Trophoblast cell (in vitro differentiated cells and primary cell): ENCODE measurements at regions not wholly inside any gene's neighbourhood (a gene's known extent, or its start where the extent isn't known, plus 50 kb on each side); places are given as distances from the start of the nearest gene placed in this dataset.

Source experiments
- DNase-seq, 2 donors: peaks; one replicate each; pipeline ENCODE4 v3.0.0-alpha.2; 2016
- H2AFZ ChIP-seq: 2 replicates; pipeline ENCODE4 v1.6.1; 2013; ENCODE audit warnings: low read length, moderate library complexity, mild to moderate bottlenecking; ENCODE audit not compliant: insufficient read depth, poor library complexity
- H2AK5ac ChIP-seq: 2 replicates; pipeline ENCODE4 v1.6.1; 2013; ENCODE audit warnings: mild to moderate bottlenecking, low read length
- H2BK120ac ChIP-seq: 2 replicates; pipeline ENCODE4 v1.6.1; 2013; ENCODE audit warnings: low read length, mild to moderate bottlenecking, moderate library complexity; ENCODE audit not compliant: insufficient read depth, poor library complexity
- H2BK12ac ChIP-seq: 2 replicates; pipeline ENCODE4 v1.6.1; 2013; ENCODE audit warnings: mild to moderate bottlenecking, low read length, moderate library complexity
- H2BK5ac ChIP-seq: 2 replicates; pipeline ENCODE4 v1.6.1; 2013; ENCODE audit warnings: low read length, low read depth, moderate library complexity, mild to moderate bottlenecking; ENCODE audit not compliant: poor library complexity
- H3K14ac ChIP-seq: 2 replicates; pipeline ENCODE4 v1.6.1; 2013; ENCODE audit warnings: mild to moderate bottlenecking, low read length
- H3K18ac ChIP-seq: 2 replicates; pipeline ENCODE4 v1.6.1; 2013; ENCODE audit warnings: mild to moderate bottlenecking, low read length
- H3K23ac ChIP-seq: 2 replicates; pipeline ENCODE4 v1.6.1; 2013; ENCODE audit warnings: low read length
- H3K27ac ChIP-seq: 2 replicates; pipeline ENCODE4 v1.5.1; 2013; ENCODE audit warnings: low read depth, mild to moderate bottlenecking, inconsistent platforms, low read length, moderate library complexity
- H3K27me3 ChIP-seq: 2 replicates; pipeline ENCODE4 v1.6.1; 2013; ENCODE audit warnings: inconsistent platforms, mild to moderate bottlenecking, low read length, moderate library complexity; ENCODE audit not compliant: insufficient read depth
- H3K36me3 ChIP-seq, 2 experiments: 1 replicate in 1 of 2; 2 replicates in 1 of 2; pipeline ENCODE4 v1.6.1; 2013; ENCODE audit warnings: low read length in 2 of 2, mild to moderate bottlenecking in 2 of 2, moderate library complexity in 1 of 2; ENCODE audit not compliant: insufficient read depth in 2 of 2, control insufficient read depth in 1 of 2
- H3K4ac ChIP-seq: 2 replicates; pipeline ENCODE4 v1.6.1; 2013; ENCODE audit warnings: low read depth, mild to moderate bottlenecking, low read length, moderate library complexity
- H3K4me1 ChIP-seq, 2 experiments: 1 replicate in 1 of 2; 2 replicates in 1 of 2; pipeline ENCODE4 v1.6.1; 2013; ENCODE audit warnings: low read length in 2 of 2, mild to moderate bottlenecking in 2 of 2, moderate library complexity in 1 of 2; ENCODE audit not compliant: insufficient read depth in 2 of 2, control insufficient read depth in 1 of 2
- H3K4me2 ChIP-seq: 2 replicates; pipeline ENCODE4 v1.6.1; 2013; ENCODE audit warnings: inconsistent platforms, mild to moderate bottlenecking, low read length, moderate library complexity
- H3K4me3 ChIP-seq: 2 replicates; pipeline ENCODE4 v1.5.1; 2013; ENCODE audit warnings: mild to moderate bottlenecking, low read depth, low read length, inconsistent platforms
- H3K79me1 ChIP-seq: one replicate; pipeline ENCODE4 v1.6.1; 2013; ENCODE audit warnings: low read length
- H3K79me2 ChIP-seq: 2 replicates; pipeline ENCODE4 v1.6.1; 2013; ENCODE audit warnings: low read length, mild to moderate bottlenecking; ENCODE audit not compliant: control insufficient read depth, insufficient read depth, poor library complexity
- H3K9ac ChIP-seq: 2 replicates; pipeline ENCODE4 v1.6.1; 2013; ENCODE audit warnings: mild to moderate bottlenecking, low read length
- H3K9me3 ChIP-seq: 2 replicates; pipeline ENCODE4 v1.6.1; 2013; ENCODE audit warnings: low read depth, mild to moderate bottlenecking, control low read depth, inconsistent platforms, low read length; ENCODE audit not compliant: insufficient read depth
- H4K12ac ChIP-seq: 2 replicates; pipeline ENCODE4 v1.6.1; 2013; ENCODE audit warnings: low read depth, mild to moderate bottlenecking, low read length, moderate library complexity
- H4K8ac ChIP-seq: 2 replicates; pipeline ENCODE4 v1.6.1; 2013; ENCODE audit warnings: low read depth, mild to moderate bottlenecking, low read length, moderate library complexity
- H4K91ac ChIP-seq: one replicate; pipeline ENCODE4 v1.6.1; 2013; ENCODE audit warnings: low read depth, mild to moderate bottlenecking, low read length, moderate library complexity
- WGBS: extraction: QIAGEN DNeasy Blood & Tissue Kit; methylation state at CpG from one replicate; pipeline ENCODE4 v1.1.7; 2013; ENCODE audit warnings: missing lambda C conversion rate; ENCODE audit not compliant: insufficient read length, insufficient coverage; ENCODE audit errors: extremely low coverage; 5-methylcytosine and 5-hydroxymethylcytosine counted together

- Histone ChIP-seq H3K9me3 (no peaks in the 10 kb centered on the region), H3K18ac (no peak overlapping the region), H2BK5ac (no peak overlapping the region), H3K4ac (no peak overlapping the region), H3K4me2 (no peak overlapping the region), H3K4me1 (peaks cover 0 to 4% of the 10 kb centered on the region in 2 experiments), H3K9ac (no peak overlapping the region), H3K23ac (no peak overlapping the region), H3K36me3 (no peaks in the 10 kb centered on the region), H4K8ac (no peak overlapping the region), H3K4me3 (no peak overlapping the region), H3K79me1 (no peaks in the 10 kb centered on the region), H2AK5ac (no peak overlapping the region), H2AFZ (no peak overlapping the region), H3K27me3 (no peaks in the 10 kb centered on the region), H2BK120ac (no peak overlapping the region), H3K27ac (no peak overlapping the region), H3K14ac (no peak overlapping the region), H2BK12ac (no peak overlapping the region), H4K12ac (no peak overlapping the region), H4K91ac (no peak overlapping the region), H3K79me2 (no peaks in the 10 kb centered on the region)
- DNase-seq: no peak
- no CpG with 5 or more reads among the region's 5 CpGs for WGBS
Observed at GRCh38 chr14:65838565-65838964, 426.0 kb downstream of the FUT8 start.

GRCh38 chr14:65840118-65840751 lies 427.7 kb downstream of the FUT8 start:
- H3K14ac ChIP-seq: no peak overlapping the region
- H3K79me1 ChIP-seq: no peaks in the 10 kb centered on the region
- H2BK12ac ChIP-seq: no peak overlapping the region
- H2AK5ac ChIP-seq: no peak overlapping the region
- H2BK120ac ChIP-seq: no peak overlapping the region
- no peaks in the 10 kb centered on the region for H3K27me3 ChIP-seq
- H3K36me3 ChIP-seq: no peaks in the 10 kb centered on the region
- H4K8ac ChIP-seq: no peak overlapping the region
- no peak overlapping the region for H2BK5ac ChIP-seq
- H3K4me3 ChIP-seq: no peak overlapping the region
- no peak overlapping the region for H4K12ac ChIP-seq
- no peak overlapping the region for H3K4ac ChIP-seq
- DNase-seq: no peak
- no peak overlapping the region for H2AFZ ChIP-seq
- H3K9me3 ChIP-seq: no peaks in the 10 kb centered on the region
- H3K9ac ChIP-seq: no peak overlapping the region
- H3K23ac ChIP-seq: no peak overlapping the region
- H3K4me2 ChIP-seq: no peak overlapping the region
- no peak overlapping the region for H4K91ac ChIP-seq
- H3K27ac ChIP-seq: no peak overlapping the region
- H3K4me1 ChIP-seq: peaks cover 0 to 1% of the 10 kb centered on the region in 2 experiments
- WGBS: no CpG with 5 or more reads among the region's 6 CpGs
- H3K18ac ChIP-seq: no peak overlapping the region
- H3K79me2 ChIP-seq: no peaks in the 10 kb centered on the region

- Histone ChIP-seq H3K4ac (no peak overlapping the region), H3K18ac (no peak overlapping the region), H4K91ac (no peak overlapping the region), H3K4me3 (no peak overlapping the region), H2BK120ac (no peak overlapping the region), H2AFZ (no peak overlapping the region), H3K79me2 (no peaks in the 10 kb centered on the region), H3K23ac (no peak overlapping the region), H3K4me1 (no peaks in the 10 kb centered on the region), H3K14ac (no peak overlapping the region), H2BK12ac (no peak overlapping the region), H4K12ac (no peak overlapping the region), H3K79me1 (no peaks in the 10 kb centered on the region), H3K9me3 (no peaks in the 10 kb centered on the region), H3K36me3 (no peaks in the 10 kb centered on the region), H2AK5ac (no peak overlapping the region), H3K27me3 (no peaks in the 10 kb centered on the region), H4K8ac (no peak overlapping the region), H3K27ac (no peak overlapping the region), H3K4me2 (no peak overlapping the region), H3K9ac (no peak overlapping the region), H2BK5ac (no peak overlapping the region)
- WGBS: no CpG with 5 or more reads among the region's 1 CpG
- no peak for DNase-seq
Observed at GRCh38 chr14:65840786-65841185, 428.3 kb downstream of the FUT8 start.

GRCh38 chr14:65846196-65846868 lies 433.8 kb downstream of the FUT8 start:
- no peak overlapping the region for H3K23ac ChIP-seq
- H4K12ac ChIP-seq: no peak overlapping the region
- H2BK12ac ChIP-seq: no peak overlapping the region
- H2AFZ ChIP-seq: no peak overlapping the region
- DNase-seq: no peak
- H2BK120ac ChIP-seq: no peak overlapping the region
- H3K79me2 ChIP-seq: no peaks in the 10 kb centered on the region
- no peak overlapping the region for H3K9ac ChIP-seq
- no peak overlapping the region for H4K91ac ChIP-seq
- H3K18ac ChIP-seq: no peak overlapping the region
- no peaks in the 10 kb centered on the region for H3K9me3 ChIP-seq
- H3K14ac ChIP-seq: no peak overlapping the region
- no peak overlapping the region for H3K4me3 ChIP-seq
- no peak overlapping the region for H4K8ac ChIP-seq
- H3K27me3 ChIP-seq: no peaks in the 10 kb centered on the region
- no peak overlapping the region for H3K4me2 ChIP-seq
- H2BK5ac ChIP-seq: no peak overlapping the region
- H3K36me3 ChIP-seq: no peaks in the 10 kb centered on the region
- H2AK5ac ChIP-seq: no peak overlapping the region
- H3K79me1 ChIP-seq: no peaks in the 10 kb centered on the region
- no CpG with 5 or more reads among the region's 2 CpGs for WGBS
- no peak overlapping the region for H3K4ac ChIP-seq
- no peaks in the 10 kb centered on the region for H3K4me1 ChIP-seq
- H3K27ac ChIP-seq: no peak overlapping the region
